Ovary (tissue), 7 donors: ENCODE measurements at regions not wholly inside any gene's neighbourhood (a gene's known extent, or its start where the extent isn't known, plus 50 kb on each side); places are given as distances from the start of the nearest gene placed in this dataset.

Experiments used
- DNase-seq, 5 donors: peaks; one replicate each; pipeline ENCODE4 v3.0.0-alpha.2; 2019 to 2020
- H3K27ac ChIP-seq, 2 donors: fragments of 200-600 bp; one replicate each; pipeline versions ENCODE4 v1.5.1 to v1.8.0; 2019 to 2022
- H3K27me3 ChIP-seq: fragments of 200-600 bp; one replicate; pipeline ENCODE4 v1.8.0; 2022
- H3K36me3 ChIP-seq: fragments of 200-600 bp; sonication (generic); one replicate; pipeline ENCODE4 v1.5.1; 2019
- H3K4me1 ChIP-seq: one replicate; pipeline ENCODE4 v1.8.1; 2013; ENCODE audit warnings: mild to moderate bottlenecking, moderate library complexity; ENCODE audit not compliant: insufficient read depth
- H3K4me3 ChIP-seq: fragments of 200-600 bp; sonication (generic); one replicate; pipeline ENCODE4 v1.5.1; 2017
- H3K9me3 ChIP-seq, 2 donors: fragments of 200-600 bp in 1 of 2; sonication (generic) in 1 of 2; one replicate each; pipeline versions ENCODE4 v1.5.1 to v1.8.1; 2013 to 2019; ENCODE audit warnings: mild to moderate bottlenecking in 1 of 2, moderate library complexity in 1 of 2
- EP300 ChIP-seq: sonication (generic); formaldehyde crosslinking; IDR thresholded peaks from one replicate; pipeline ENCODE4 v1.6.1; 2017; ENCODE audit warnings: antibody characterized with exemption
- POLR2A ChIP-seq: fragments of 450-650 bp; IDR thresholded peaks from one replicate; pipeline ENCODE4 v1.6.1; 2017; ENCODE audit warnings: antibody characterized with exemption, mild to moderate bottlenecking, moderate library complexity
- WGBS, 3 donors: extraction: QIAGEN DNeasy Blood & Tissue Kit in 1 of 3; methylation state at CpG; one replicate each; pipeline versions ENCODE4 v1.1.5 to v1.1.7; 2013 to 2017; 5-methylcytosine and 5-hydroxymethylcytosine counted together
- intact Hi-C, 4 donors: fragments of 100-400 bp; cut with DNase I; formaldehyde crosslinking; loops; one replicate each; pipeline versions ENCODE4 v1.11.0 to v1.15.1; 2022 to 2023
- TF ChIP-seq, protein P1 (sequence below), 3 donors: fragments of 450-650 bp in 2 of 3; fragments of 200-600 bp in 1 of 3; IDR thresholded peaks; one replicate each; pipeline versions ENCODE4 v1.5.1 to v1.8.0; 2016 to 2022; ENCODE audit warnings: antibody characterized with exemption in 3 of 3, mild to moderate bottlenecking in 1 of 3
- donor health status: DM: no; HTN: no; CAD: no; lungs with moderate emphysema.
- donor health status: DM: no; HTN: no; CAD: no.
- donor health status: Bipolar disorder and iron deficiency.
- donor health status: DM: no; HTN: no; CAD: no.
- donor health status: DM: yes; HTN: yes; CAD: no.

DNA sequence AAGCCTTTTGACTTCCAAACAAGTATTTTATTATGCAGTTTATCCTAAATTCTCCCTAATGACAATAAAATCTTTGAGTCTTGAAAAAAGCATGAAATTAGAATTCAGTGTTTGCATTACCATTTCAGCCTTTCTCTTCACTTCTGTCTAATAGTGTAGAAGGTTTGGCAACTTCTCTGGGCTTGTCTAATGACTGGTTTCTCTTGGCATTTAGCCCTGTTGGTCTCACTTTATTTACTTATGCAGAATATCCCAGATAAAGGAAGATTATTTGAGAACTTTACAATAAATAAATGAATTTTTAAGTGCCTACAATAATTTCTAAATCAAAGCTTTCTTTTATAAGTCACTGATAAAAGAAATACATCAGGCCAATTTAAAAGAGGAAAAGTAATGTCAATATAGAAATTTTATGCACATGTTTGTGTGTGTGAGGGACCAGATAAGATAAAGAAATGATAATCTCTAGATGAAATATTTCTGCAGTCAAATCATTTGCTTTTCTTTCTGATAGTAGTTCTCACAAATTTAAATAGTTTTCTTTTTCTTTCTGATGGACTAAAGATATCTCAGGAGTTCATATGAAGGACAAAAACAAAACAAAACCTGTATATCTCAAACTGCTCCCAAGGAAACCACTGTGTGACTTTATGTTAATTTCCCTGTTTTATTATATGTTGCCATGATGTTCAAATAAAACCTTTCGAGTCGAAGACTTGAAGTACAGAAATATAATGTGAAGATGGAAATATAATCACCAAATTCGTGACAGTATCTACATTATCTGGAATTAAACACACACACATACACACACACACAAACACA is 533.1 kb upstream of the CBLB start:
- 82% methylated on average over 3 of the region's 3 CpGs for WGBS, 3 donors
- DNase-seq: no peak
- no peaks in the 10 kb centered on the region for H3K27me3 ChIP-seq
- TF ChIP-seq POLR2A (no peak), EP300 (no peak)
- TF ChIP-seq, protein P1, sequence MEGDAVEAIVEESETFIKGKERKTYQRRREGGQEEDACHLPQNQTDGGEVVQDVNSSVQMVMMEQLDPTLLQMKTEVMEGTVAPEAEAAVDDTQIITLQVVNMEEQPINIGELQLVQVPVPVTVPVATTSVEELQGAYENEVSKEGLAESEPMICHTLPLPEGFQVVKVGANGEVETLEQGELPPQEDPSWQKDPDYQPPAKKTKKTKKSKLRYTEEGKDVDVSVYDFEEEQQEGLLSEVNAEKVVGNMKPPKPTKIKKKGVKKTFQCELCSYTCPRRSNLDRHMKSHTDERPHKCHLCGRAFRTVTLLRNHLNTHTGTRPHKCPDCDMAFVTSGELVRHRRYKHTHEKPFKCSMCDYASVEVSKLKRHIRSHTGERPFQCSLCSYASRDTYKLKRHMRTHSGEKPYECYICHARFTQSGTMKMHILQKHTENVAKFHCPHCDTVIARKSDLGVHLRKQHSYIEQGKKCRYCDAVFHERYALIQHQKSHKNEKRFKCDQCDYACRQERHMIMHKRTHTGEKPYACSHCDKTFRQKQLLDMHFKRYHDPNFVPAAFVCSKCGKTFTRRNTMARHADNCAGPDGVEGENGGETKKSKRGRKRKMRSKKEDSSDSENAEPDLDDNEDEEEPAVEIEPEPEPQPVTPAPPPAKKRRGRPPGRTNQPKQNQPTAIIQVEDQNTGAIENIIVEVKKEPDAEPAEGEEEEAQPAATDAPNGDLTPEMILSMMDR (IDR thresholded peaks at IDR 0.05): no peak
- H3K4me3 ChIP-seq: no peak overlapping the region
- H3K27ac ChIP-seq: no peak overlapping the region
- no peaks in the 10 kb centered on the region for H3K36me3 ChIP-seq
- no peaks in the 10 kb centered on the region for H3K4me1 ChIP-seq
- H3K9me3 ChIP-seq: no peaks in the 10 kb centered on the region
- intact Hi-C loops: no loop called here

DNA sequence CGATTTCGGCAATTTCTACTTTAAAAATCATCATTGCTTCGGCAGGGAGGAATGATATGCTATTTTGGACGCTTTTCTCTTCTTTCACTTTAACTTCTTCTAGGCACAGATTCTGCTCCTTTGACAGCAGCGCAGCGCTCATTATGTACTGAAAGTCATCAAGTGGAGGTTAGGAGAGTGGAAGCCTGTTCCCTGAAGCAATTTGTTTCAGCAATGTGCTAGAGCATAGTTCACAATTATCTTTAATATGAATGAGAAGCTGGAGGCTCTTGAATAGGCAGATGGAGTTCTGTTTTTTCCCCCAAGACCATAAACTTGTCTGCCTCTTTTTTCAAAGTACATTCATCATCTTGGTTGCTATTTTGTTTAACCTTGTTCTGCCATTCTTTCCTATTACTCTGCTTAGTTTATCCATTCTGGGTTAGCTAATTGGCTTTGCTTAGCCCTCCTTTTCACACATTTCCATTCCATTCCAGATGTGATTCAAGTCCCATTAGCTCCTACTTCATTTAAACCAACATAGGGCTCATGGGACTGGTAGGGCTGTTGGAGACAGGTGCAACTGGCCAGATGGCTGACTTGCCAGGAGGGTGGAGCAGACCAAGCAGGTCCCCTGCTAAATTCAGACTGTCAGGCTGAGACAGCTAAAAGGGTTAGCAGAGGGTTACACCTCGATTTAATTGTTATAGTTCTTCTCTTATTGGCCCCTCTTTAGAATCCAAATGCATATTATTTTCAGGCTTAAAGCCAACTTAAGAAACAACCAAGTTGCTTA is 534.7 kb upstream of the CBLB start:
- H3K27ac ChIP-seq: no peak overlapping the region
- intact Hi-C loops: no loop called here
- no peaks in the 10 kb centered on the region for H3K36me3 ChIP-seq
- H3K27me3 ChIP-seq: no peaks in the 10 kb centered on the region
- no peak overlapping the region for H3K4me3 ChIP-seq
- TF ChIP-seq, protein P1 (IDR thresholded peaks at IDR 0.05): no peak
- TF ChIP-seq EP300: no peak
- no peak for TF ChIP-seq POLR2A
- no peaks in the 10 kb centered on the region for H3K9me3 ChIP-seq
- WGBS, 3 donors: 94 to 95% (median 94%) methylated on average over 7 of the region's 7 CpGs
- DNase-seq: no peak
- no peaks in the 10 kb centered on the region for H3K4me1 ChIP-seq

DNA sequence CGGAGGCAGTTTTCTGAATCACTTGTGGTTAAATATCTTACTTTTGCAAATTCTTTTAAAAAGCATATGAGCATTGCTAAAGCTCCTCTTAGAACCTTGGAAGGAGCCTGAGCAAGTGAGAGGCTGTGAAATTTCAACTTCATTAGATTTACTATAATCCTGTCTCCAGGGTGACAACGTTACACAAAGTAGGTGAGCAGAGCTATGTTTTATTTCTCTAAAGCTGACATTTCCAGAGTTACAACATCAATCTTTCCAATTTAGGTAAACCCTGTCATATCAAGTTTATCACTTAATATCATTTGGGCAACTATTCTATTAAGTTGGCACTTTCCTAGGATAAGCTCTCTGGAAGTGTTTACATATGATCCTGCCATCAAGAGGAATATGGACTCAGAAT is 544.9 kb upstream of the CBLB start:
- no peaks in the 10 kb centered on the region for H3K4me1 ChIP-seq
- H3K27me3 ChIP-seq: no peaks in the 10 kb centered on the region
- 48 to 97% (median 94%) methylated on average over 2 of the region's 2 CpGs for WGBS, 3 donors
- TF ChIP-seq POLR2A (no peak), EP300 (no peak)
- TF ChIP-seq, protein P1 (IDR thresholded peaks at IDR 0.05): no peak
- intact Hi-C loops: no loop called here
- H3K36me3 ChIP-seq: no peaks in the 10 kb centered on the region
- no peak overlapping the region for H3K27ac ChIP-seq
- DNase-seq: no peak
- no peaks in the 10 kb centered on the region for H3K9me3 ChIP-seq
- no peak overlapping the region for H3K4me3 ChIP-seq

DNA sequence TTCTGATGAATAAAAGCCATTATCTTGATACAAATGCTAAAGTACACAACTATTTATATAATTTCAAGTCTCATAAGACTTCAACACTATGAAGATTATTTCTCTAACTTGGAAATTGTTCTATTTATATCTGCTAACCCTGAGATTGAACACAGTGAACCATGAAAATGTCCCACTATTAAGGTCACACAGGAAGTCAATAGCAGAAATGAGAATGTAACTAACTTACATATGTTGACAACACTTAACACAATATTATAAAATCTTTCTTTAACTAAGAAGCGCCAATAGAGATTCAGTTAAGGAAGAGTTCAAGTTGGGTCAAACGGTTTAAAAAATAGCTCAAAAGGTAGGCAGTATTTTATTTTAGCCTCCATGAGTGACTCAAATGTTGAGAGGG is 551.8 kb upstream of the CBLB start:
- Histone ChIP-seq H3K27ac (no peak overlapping the region), H3K36me3 (no peaks in the 10 kb centered on the region), H3K9me3 (no peaks in the 10 kb centered on the region), H3K4me3 (no peak overlapping the region), H3K27me3 (no peaks in the 10 kb centered on the region), H3K4me1 (no peaks in the 10 kb centered on the region)
- intact Hi-C loops: no loop called here
- WGBS, 3 donors: 51 to 97% (median 75%) methylated on average over 2 of the region's 2 CpGs
- DNase-seq: no peak
- TF ChIP-seq EP300: no peak
- TF ChIP-seq, protein P1 (IDR thresholded peaks at IDR 0.05): no peak
- no peak for TF ChIP-seq POLR2A
